ENCODE measurements at regions not wholly inside any gene's neighbourhood (a gene's known extent, or its start where the extent isn't known, plus 50 kb on each side); places are given as distances from the start of the nearest gene placed in this dataset.
A peak's percentile ranks its signal among the peaks of the same experiment; 100 is the strongest.
"Not testable (repeated sequence)": the region's sequence is repeated elsewhere in the genome, so short reads cannot be mapped to it uniquely, and the experiment has no call there.

- no peaks in the 10 kb centered on the region for H3K9me3 ChIP-seq
- no peak for TF ChIP-seq CTCF (IDR thresholded peaks at IDR 0.05)
- TF ChIP-seq POLR2AphosphoS5 (IDR thresholded peaks at IDR 0.05; ENCODE audit: insufficient read depth in 1 of 2, low read depth in 1 of 2) = no peak
- TF ChIP-seq POLR2A (IDR thresholded peaks at IDR 0.05) = no peak
- H3K36me3 ChIP-seq = no peaks in the 10 kb centered on the region
- DNase-seq (ENCODE audit: extremely low spot score in 2 of 2) = peak; percentile 71 to 89
- H3K4me1 ChIP-seq = no peaks in the 10 kb centered on the region
- no peaks in the 10 kb centered on the region for H3K27me3 ChIP-seq
- H3K27ac ChIP-seq = no peak overlapping the region
- intact Hi-C loops (cut with DNase I) = no loop called here
- H3K4me3 ChIP-seq = no peak overlapping the region
These were observed 62.0 kb downstream of the TMEM121 start for GRCh38 chr14:105588236-105588860.

- intact Hi-C loops (cut with DNase I) = no loop called here
- H3K4me1 ChIP-seq = no peaks in the 10 kb centered on the region
- H3K27ac ChIP-seq = no peak overlapping the region
- H3K27me3 ChIP-seq = no peaks in the 10 kb centered on the region
- no peak overlapping the region for H3K4me3 ChIP-seq
- DNase-seq (ENCODE audit: extremely low spot score in 2 of 2) = peak; percentile 32 to 58
- no peak for TF ChIP-seq POLR2A (IDR thresholded peaks at IDR 0.05)
- no peak for TF ChIP-seq CTCF (IDR thresholded peaks at IDR 0.05)
- TF ChIP-seq POLR2AphosphoS5 (IDR thresholded peaks at IDR 0.05; ENCODE audit: insufficient read depth in 1 of 2, low read depth in 1 of 2) = no peak
- H3K9me3 ChIP-seq = no peaks in the 10 kb centered on the region
- H3K36me3 ChIP-seq = no peaks in the 10 kb centered on the region
These were observed 63.0 kb downstream of the TMEM121 start for GRCh38 chr14:105589161-105589925.

- H3K27me3 ChIP-seq; H3K4me3 ChIP-seq; H3K36me3 ChIP-seq; DNase-seq (ENCODE audit: extremely low spot score in 2 of 2); H3K4me1 ChIP-seq; H3K9me3 ChIP-seq; intact Hi-C loops (cut with DNase I); H3K27ac ChIP-seq: not testable (repeated sequence)
These were observed 63.5 kb downstream of the TMEM121 start for GRCh38 chr14:105589926-105590185.

- H3K36me3 ChIP-seq = no peaks in the 10 kb centered on the region
- H3K4me1 ChIP-seq = no peaks in the 10 kb centered on the region
- H3K9me3 ChIP-seq = no peaks in the 10 kb centered on the region
- peak; percentile 54 to 81 for DNase-seq (ENCODE audit: extremely low spot score in 2 of 2)
- no peaks in the 10 kb centered on the region for H3K27me3 ChIP-seq
- no peak overlapping the region for H3K4me3 ChIP-seq
- intact Hi-C loops (cut with DNase I) = no loop called here
- H3K27ac ChIP-seq = no peak overlapping the region
- no peak for TF ChIP-seq CTCF (IDR thresholded peaks at IDR 0.05)
- no peak for TF ChIP-seq POLR2AphosphoS5 (IDR thresholded peaks at IDR 0.05; ENCODE audit: insufficient read depth in 1 of 2, low read depth in 1 of 2)
- TF ChIP-seq POLR2A (IDR thresholded peaks at IDR 0.05) = no peak
These were observed 64.7 kb downstream of the TMEM121 start for GRCh38 chr14:105591052-105591451.

GRCh38 chr14:105591792-105592341 lies 65.5 kb downstream of the TMEM121 start:
- H3K27me3 ChIP-seq; H3K4me1 ChIP-seq; H3K27ac ChIP-seq; intact Hi-C loops (cut with DNase I); H3K36me3 ChIP-seq; H3K4me3 ChIP-seq; H3K9me3 ChIP-seq: not testable (repeated sequence)
- peak; percentile 27 to 70 for DNase-seq (ENCODE audit: extremely low spot score in 2 of 2)

- H3K4me1 ChIP-seq; H3K4me3 ChIP-seq; H3K36me3 ChIP-seq; H3K27me3 ChIP-seq; H3K27ac ChIP-seq; intact Hi-C loops (cut with DNase I); H3K9me3 ChIP-seq: not testable (repeated sequence)
- DNase-seq (ENCODE audit: extremely low spot score in 2 of 2) = peak in 1 of 2 donors; percentile 13
These were observed 66.3 kb downstream of the TMEM121 start for GRCh38 chr14:105592646-105593045.

- H3K4me3 ChIP-seq; intact Hi-C loops (cut with DNase I); H3K9me3 ChIP-seq; H3K4me1 ChIP-seq; H3K27me3 ChIP-seq; H3K27ac ChIP-seq; H3K36me3 ChIP-seq: not testable (repeated sequence)
- DNase-seq (ENCODE audit: extremely low spot score in 2 of 2) = peak; percentile 54 to 87
These were observed 69.0 kb downstream of the TMEM121 start for GRCh38 chr14:105595346-105595745.

GRCh38 chr14:105596374-105596773 lies 70.0 kb downstream of the TMEM121 start:
- H3K36me3 ChIP-seq; H3K27me3 ChIP-seq; H3K9me3 ChIP-seq; H3K27ac ChIP-seq; H3K4me3 ChIP-seq; intact Hi-C loops (cut with DNase I); H3K4me1 ChIP-seq: not testable (repeated sequence)
- DNase-seq (ENCODE audit: extremely low spot score in 2 of 2) = peak in 1 of 2 donors; percentile 43

- H3K36me3 ChIP-seq; intact Hi-C loops (cut with DNase I); H3K27ac ChIP-seq; H3K27me3 ChIP-seq; H3K4me3 ChIP-seq; H3K9me3 ChIP-seq; H3K4me1 ChIP-seq: not testable (repeated sequence)
- DNase-seq (ENCODE audit: extremely low spot score in 2 of 2) = peak in 1 of 2 donors; percentile 18
These were observed 71.8 kb downstream of the TMEM121 start for GRCh38 chr14:105598040-105598763.
